ENCODE measurements at regions not wholly inside any gene's neighbourhood (a gene's known extent, or its start where the extent isn't known, plus 50 kb on each side); places are given as distances from the start of the nearest gene placed in this dataset.
A peak's percentile ranks its signal among the peaks of the same experiment; 100 is the strongest.

GRCh38 chr6:25125736-25126135 is 153.4 kb upstream of the CARMIL1 start:
- POLR2A ChIA-PET = interaction anchor here in 1 of 2 donors (1.2 kb wide), 1 partner anchor 9 kb away, joined by 4 read pairs; no protein-coding TSS in a partner anchor
- no peak for DNase-seq
- no peak overlapping the region for H3K4me3 Mint-ChIP-seq
- CTCF ChIA-PET = interaction anchor here in 1 of 2 donors (1.2 kb wide), 1 partner anchor 519 kb away, joined by 3 read pairs; no protein-coding TSS in a partner anchor
- peaks cover 56% of the 10 kb centered on the region for H3K36me3 Mint-ChIP-seq
- H3K27ac ChIP-seq (ENCODE audit: low read length) = no peak overlapping the region
- H3K4me1 Mint-ChIP-seq = peaks cover 26 to 49% (median 44%) of the 10 kb centered on the region in 3 donors
- no peak overlapping the region for H3K27ac Mint-ChIP-seq
- H3K27me3 ChIP-seq (replicated peaks in 1 of 2; ENCODE audit: control insufficient read depth in 2 of 2, extremely low read depth in 1 of 2, insufficient read depth in 2 of 2, low read length in 1 of 2) = no peaks in the 10 kb centered on the region
- H3K27me3 Mint-ChIP-seq = no peaks in the 10 kb centered on the region
- peaks cover 0 to 3% of the 10 kb centered on the region in 2 experiments for H3K4me1 ChIP-seq (ENCODE audit: control insufficient read depth in 1 of 2, extremely low read depth in 1 of 2, insufficient read depth in 2 of 2, low read length in 2 of 2)
- ATAC-seq (replicated peaks in 1 of 4) = no peak
- H3K9me3 Mint-ChIP-seq = no peaks in the 10 kb centered on the region
- H3K4me3 ChIP-seq (ENCODE audit: control insufficient read depth in 1 of 2, extremely low read depth in 1 of 2, low read length in 1 of 2) = no peak overlapping the region
- H3K9me3 ChIP-seq = no peaks in the 10 kb centered on the region
- peaks cover 2 to 32% of the 10 kb centered on the region in 2 donors for H3K36me3 ChIP-seq (ENCODE audit: control insufficient read depth in 2 of 2, extremely low read depth in 1 of 2, insufficient read depth in 1 of 2, low read length in 1 of 2)
- WGBS (ENCODE audit: insufficient coverage) = 96% methylated on average over 4 of the region's 5 CpGs

- Mint-ChIP-seq H3K36me3 (peaks cover 53% of the 10 kb centered on the region), H3K4me3 (no peak overlapping the region), H3K4me1 (peaks cover 31 to 54% (median 49%) of the 10 kb centered on the region in 3 donors), H3K27ac (no peak overlapping the region), H3K9me3 (no peaks in the 10 kb centered on the region), H3K27me3 (no peaks in the 10 kb centered on the region)
- Histone ChIP-seq H3K4me1 (ENCODE audit: control insufficient read depth in 1 of 2, extremely low read depth in 1 of 2, insufficient read depth in 2 of 2, low read length in 2 of 2) (peaks cover 0 to 4% of the 10 kb centered on the region in 2 experiments), H3K27ac (ENCODE audit: low read length) (no peak overlapping the region), H3K4me3 (ENCODE audit: control insufficient read depth in 1 of 2, extremely low read depth in 1 of 2, low read length in 1 of 2) (no peak overlapping the region), H3K27me3 (replicated peaks in 1 of 2; ENCODE audit: control insufficient read depth in 2 of 2, extremely low read depth in 1 of 2, insufficient read depth in 2 of 2, low read length in 1 of 2) (no peaks in the 10 kb centered on the region), H3K36me3 (ENCODE audit: control insufficient read depth in 2 of 2, extremely low read depth in 1 of 2, insufficient read depth in 1 of 2, low read length in 1 of 2) (peaks cover 2 to 25% of the 10 kb centered on the region in 2 donors), H3K9me3 (no peaks in the 10 kb centered on the region)
- DNase-seq = no peak
- WGBS (ENCODE audit: insufficient coverage) = 100% methylated on average over 1 of the region's 5 CpGs
- POLR2A ChIA-PET = interaction anchor here (0.7 to 1.2 kb wide), 4 partner anchors 10 to 577 kb away, joined by 3 to 5 read pairs (median 4); no protein-coding TSS in a partner anchor
- no peak for ATAC-seq (replicated peaks in 1 of 4)
- CTCF ChIA-PET = interaction anchor here (0.8 to 1.2 kb wide), 2 partner anchors 188 to 520 kb away, joined by 3 read pairs; no protein-coding TSS in a partner anchor
These were observed 151.9 kb upstream of the CARMIL1 start for GRCh38 chr6:25127076-25127837.

GRCh38 chr6:25130518-25130917 is 148.7 kb upstream of the CARMIL1 start:
- Histone ChIP-seq H3K9me3 (no peaks in the 10 kb centered on the region), H3K4me3 (ENCODE audit: control insufficient read depth in 1 of 2, extremely low read depth in 1 of 2, low read length in 1 of 2) (no peak overlapping the region), H3K4me1 (ENCODE audit: control insufficient read depth in 1 of 2, extremely low read depth in 1 of 2, insufficient read depth in 2 of 2, low read length in 2 of 2) (peaks cover 0 to 11% of the 10 kb centered on the region in 2 experiments), H3K36me3 (ENCODE audit: control insufficient read depth in 2 of 2, extremely low read depth in 1 of 2, insufficient read depth in 1 of 2, low read length in 1 of 2) (peaks cover 2 to 15% of the 10 kb centered on the region in 2 donors), H3K27ac (ENCODE audit: low read length) (no peak overlapping the region), H3K27me3 (replicated peaks in 1 of 2; ENCODE audit: control insufficient read depth in 2 of 2, extremely low read depth in 1 of 2, insufficient read depth in 2 of 2, low read length in 1 of 2) (no peaks in the 10 kb centered on the region)
- Mint-ChIP-seq H3K27ac (no peak overlapping the region), H3K27me3 (no peaks in the 10 kb centered on the region), H3K36me3 (peaks cover 52% of the 10 kb centered on the region), H3K4me3 (no peak overlapping the region), H3K9me3 (peaks cover 0 to 8% (median 4%) of the 10 kb centered on the region in 3 donors), H3K4me1 (peaks cover 38 to 61% (median 56%) of the 10 kb centered on the region in 3 donors)
- WGBS (ENCODE audit: insufficient coverage) = no CpG with 5 or more reads among the region's 2 CpGs
- ATAC-seq (replicated peaks in 1 of 4) (no peak), DNase-seq (no peak)
- CTCF ChIA-PET = interaction anchor here (0.7 kb wide), 2 partner anchors 7 to 302 kb away, joined by 3 to 8 read pairs; no protein-coding TSS in a partner anchor
- POLR2A ChIA-PET = interaction anchor here (0.6 kb wide), 2 partner anchors 10 to 16 kb away, joined by 4 to 6 read pairs; no protein-coding TSS in a partner anchor

- Mint-ChIP-seq H3K27me3 (no peaks in the 10 kb centered on the region), H3K27ac (no peak overlapping the region), H3K4me1 (peaks cover 54 to 71% (median 63%) of the 10 kb centered on the region in 3 donors), H3K4me3 (peak overlapping the region in 2 of 3 donors; percentile 45 to 48), H3K36me3 (peaks cover 47% of the 10 kb centered on the region), H3K9me3 (peaks cover 0 to 8% (median 4%) of the 10 kb centered on the region in 3 donors)
- H3K27ac ChIP-seq (ENCODE audit: low read length) = no peak overlapping the region
- no CpG with 5 or more reads among the region's 1 CpG for WGBS (ENCODE audit: insufficient coverage)
- H3K9me3 ChIP-seq = no peaks in the 10 kb centered on the region
- H3K4me3 ChIP-seq (ENCODE audit: control insufficient read depth in 1 of 2, extremely low read depth in 1 of 2, low read length in 1 of 2) = no peak overlapping the region
- peaks cover 11 to 23% of the 10 kb centered on the region in 2 experiments for H3K4me1 ChIP-seq (ENCODE audit: control insufficient read depth in 1 of 2, extremely low read depth in 1 of 2, insufficient read depth in 2 of 2, low read length in 2 of 2)
- DNase-seq = no peak
- CTCF ChIA-PET = interaction anchor here in 1 of 2 donors (0.7 kb wide), 1 partner anchor 334 kb away, joined by 3 read pairs; the partner anchor contains the start of gene ARMH2
- no peak for ATAC-seq (replicated peaks in 1 of 4)
- POLR2A ChIA-PET = interaction anchor here in 1 of 2 donors (0.6 to 0.7 kb wide), 2 partner anchors 310 to 970 kb away, joined by 3 to 4 read pairs; no protein-coding TSS in a partner anchor
- peaks cover 2 to 3% of the 10 kb centered on the region in 2 donors for H3K36me3 ChIP-seq (ENCODE audit: control insufficient read depth in 2 of 2, extremely low read depth in 1 of 2, insufficient read depth in 1 of 2, low read length in 1 of 2)
- H3K27me3 ChIP-seq (replicated peaks in 1 of 2; ENCODE audit: control insufficient read depth in 2 of 2, extremely low read depth in 1 of 2, insufficient read depth in 2 of 2, low read length in 1 of 2) = no peaks in the 10 kb centered on the region
These were observed 146.2 kb upstream of the CARMIL1 start for GRCh38 chr6:25132934-25133333.

GRCh38 chr6:25133568-25133967 is 145.6 kb upstream of the CARMIL1 start:
- Histone ChIP-seq H3K4me1 (ENCODE audit: control insufficient read depth in 1 of 2, extremely low read depth in 1 of 2, insufficient read depth in 2 of 2, low read length in 2 of 2) (peaks cover 14 to 23% of the 10 kb centered on the region in 2 experiments), H3K4me3 (ENCODE audit: control insufficient read depth in 1 of 2, extremely low read depth in 1 of 2, low read length in 1 of 2) (no peak overlapping the region), H3K27ac (ENCODE audit: low read length) (no peak overlapping the region), H3K27me3 (replicated peaks in 1 of 2; ENCODE audit: control insufficient read depth in 2 of 2, extremely low read depth in 1 of 2, insufficient read depth in 2 of 2, low read length in 1 of 2) (no peaks in the 10 kb centered on the region), H3K9me3 (no peaks in the 10 kb centered on the region), H3K36me3 (ENCODE audit: control insufficient read depth in 2 of 2, extremely low read depth in 1 of 2, insufficient read depth in 1 of 2, low read length in 1 of 2) (peaks cover 0 to 3% of the 10 kb centered on the region in 2 donors)
- Mint-ChIP-seq H3K36me3 (peaks cover 43% of the 10 kb centered on the region), H3K27me3 (no peaks in the 10 kb centered on the region), H3K9me3 (peaks cover 0 to 8% (median 4%) of the 10 kb centered on the region in 3 donors), H3K4me1 (peaks cover 59 to 71% (median 59%) of the 10 kb centered on the region in 3 donors), H3K27ac (no peak overlapping the region), H3K4me3 (peak overlapping the region in 1 of 3 donors; percentile 48)
- ATAC-seq (replicated peaks in 1 of 4) (no peak), DNase-seq (no peak)
- no CpG with 5 or more reads among the region's 1 CpG for WGBS (ENCODE audit: insufficient coverage)
- CTCF ChIA-PET = no interaction called here
- POLR2A ChIA-PET = no interaction called here

- peak in 1 of 35 experiments; percentile 16 for DNase-seq
- Histone ChIP-seq H3K4me3 (ENCODE audit: control insufficient read depth in 1 of 2, extremely low read depth in 1 of 2, low read length in 1 of 2) (peak overlapping the region; percentile 61 to 83), H3K9me3 (no peaks in the 10 kb centered on the region), H3K27me3 (replicated peaks in 1 of 2; ENCODE audit: control insufficient read depth in 2 of 2, extremely low read depth in 1 of 2, insufficient read depth in 2 of 2, low read length in 1 of 2) (no peaks in the 10 kb centered on the region), H3K4me1 (ENCODE audit: control insufficient read depth in 1 of 2, extremely low read depth in 1 of 2, insufficient read depth in 2 of 2, low read length in 2 of 2) (peaks cover 19 to 20% of the 10 kb centered on the region in 2 experiments), H3K36me3 (ENCODE audit: control insufficient read depth in 2 of 2, extremely low read depth in 1 of 2, insufficient read depth in 1 of 2, low read length in 1 of 2) (no peaks in the 10 kb centered on the region), H3K27ac (ENCODE audit: low read length) (peak overlapping the region; percentile 91)
- WGBS (ENCODE audit: insufficient coverage) = 0% methylated on average over 1 of the region's 3 CpGs
- POLR2A ChIA-PET = interaction anchor here in 1 of 2 donors (0.8 kb wide), 1 partner anchor 291 kb away, joined by 9 read pairs; no protein-coding TSS in a partner anchor
- Mint-ChIP-seq H3K36me3 (peaks cover 26% of the 10 kb centered on the region), H3K4me3 (peak overlapping the region; percentile 82 to 90 (median 86)), H3K27ac (peak overlapping the region; percentile 98 to 99), H3K4me1 (peaks cover 41 to 51% (median 45%) of the 10 kb centered on the region in 3 donors), H3K27me3 (no peaks in the 10 kb centered on the region), H3K9me3 (peaks cover 0 to 8% (median 4%) of the 10 kb centered on the region in 3 donors)
- CTCF ChIA-PET = no interaction called here
- ATAC-seq (replicated peaks in 1 of 4) = no peak
These were observed 142.3 kb upstream of the CARMIL1 start for GRCh38 chr6:25136854-25137253.
